GM12878 (cell line): ENCODE measurements at regions not wholly inside any gene's neighbourhood (a gene's known extent, or its start where the extent isn't known, plus 50 kb on each side); places are given as distances from the start of the nearest gene placed in this dataset.
"Not testable (repeated sequence)": the region's sequence is repeated elsewhere in the genome, so short reads cannot be mapped to it uniquely, and the experiment has no call there.

Source experiments
- ATAC-seq: fragments of 200-7000 bp; cut with Tn5 transposase; 3 replicates; pipeline ENCODE4 v1.9.1; 2020; ENCODE audit warnings: mild to moderate bottlenecking, moderate library complexity
- BruUV-seq: library from RNA; stranded (reverse); fragments of 400-500 nt; replicated peaks from 2 replicates; lab custom pipeline; 2021; lab: Mats Ljungman, UMichigan
- CTCF ChIA-PET: fragments of 300-600 bp; sonication (Branson Sonifier 250); formaldehyde crosslinking; extraction: SDS; loops from one replicate; lab custom pipeline; 2021; ENCODE audit warnings: inconsistent platforms; lab: Yijun Ruan, JAX
- POLR2A ChIA-PET: fragments of 350-600 bp; formaldehyde crosslinking; extraction: SDS; loops from one replicate; lab custom pipeline; 2021; ENCODE audit warnings: inconsistent platforms; lab: Charles Lee
- RAD21 ChIA-PET: fragments of 300-600 bp; sonication (Branson Sonifier 250); formaldehyde crosslinking; loops from one replicate; lab custom pipeline; 2023; ENCODE audit warnings: antibody characterized with exemption; ENCODE audit not compliant: unreplicated experiment; lab: Charles Lee
- SMC1A ChIA-PET: fragments of 300-600 bp; sonication (Branson Sonifier 250); formaldehyde crosslinking; loops from one replicate; lab custom pipeline; 2023; ENCODE audit not compliant: unreplicated experiment, uncharacterized antibody; lab: Charles Lee
- DNase-seq: peaks from one replicate; pipeline ENCODE4 v3.0.0-alpha.2; 2011; ENCODE audit warnings: low read depth, low spot score
- FAIRE-seq: peaks from 3 replicates; lab custom pipeline; 2011; peaks lifted over from hg19 to GRCh38; lab: Jason Lieb, UNC
- H2AFZ ChIP-seq: 2 replicates; pipeline ENCODE4 v1.6.0; 2011; ENCODE audit warnings: low read depth, low read length, control low read depth; ENCODE audit not compliant: control insufficient read depth
- H3K27ac ChIP-seq: 2 replicates; pipeline ENCODE4 v1.5.1; 2011; ENCODE audit warnings: control low read depth; ENCODE audit not compliant: control insufficient read depth, insufficient read depth
- H3K27me3 ChIP-seq, 2 experiments: replicated peaks in 1 of 2; 2 replicates each; pipeline versions ENCODE4 v1.6.0 to v1.6.1; 2011; ENCODE audit warnings: low read length in 1 of 2; ENCODE audit not compliant: control insufficient read depth in 2 of 2, insufficient read depth in 2 of 2
- H3K36me3 ChIP-seq, 2 experiments: 2 replicates each; pipeline ENCODE4 v1.5.1; 2011; ENCODE audit warnings: low read length in 1 of 2; ENCODE audit not compliant: control insufficient read depth in 2 of 2, insufficient read depth in 2 of 2
- H3K4me1 ChIP-seq: 2 replicates; pipeline ENCODE4 v1.6.1; 2011; ENCODE audit warnings: mild to moderate bottlenecking, low read length, moderate library complexity, mixed read lengths; ENCODE audit not compliant: control insufficient read depth, insufficient read depth
- H3K4me2 ChIP-seq: 2 replicates; pipeline ENCODE4 v1.6.0; 2011; ENCODE audit warnings: control low read depth; ENCODE audit not compliant: control insufficient read depth, insufficient read depth
- H3K4me3 ChIP-seq: fragments of 200-600 bp; sonication (generic); 2 replicates; pipeline ENCODE4 v1.5.1; 2016
- H3K79me2 ChIP-seq: 2 replicates; pipeline ENCODE4 v1.6.0; 2011; ENCODE audit warnings: low read length; ENCODE audit not compliant: control insufficient read depth, insufficient read depth
- H3K9ac ChIP-seq: 2 replicates; pipeline ENCODE4 v1.8.0; 2011; ENCODE audit warnings: low read length, control low read depth, mixed read lengths; ENCODE audit not compliant: control insufficient read depth, insufficient read depth
- H3K9me3 ChIP-seq: replicated peaks from 3 replicates; pipeline ENCODE4 v1.5.1; 2011; ENCODE audit warnings: mild to moderate bottlenecking, low read length; ENCODE audit not compliant: control insufficient read depth, insufficient read depth
- H4K20me1 ChIP-seq: 2 replicates; pipeline ENCODE4 v1.6.0; 2011; ENCODE audit not compliant: control insufficient read depth, insufficient read depth
- WGBS: methylation state at CpG from one replicate; pipeline ENCODE4 v1.1.6; 2016; ENCODE audit warnings: low lambda C conversion rate; ENCODE audit not compliant: insufficient replicate concordance, insufficient coverage; ENCODE audit errors: missing lambda C conversion rate; 5-methylcytosine and 5-hydroxymethylcytosine counted together
- in situ Hi-C: fragments of 300-500 bp; cut with MboI; formaldehyde crosslinking; loops from 9 replicates; pipeline ENCODE4 v1.14.3; 2018; ENCODE audit warnings: mixed read lengths
- intact Hi-C: fragments of 100-400 bp; cut with micrococcal nuclease; formaldehyde crosslinking; loops from one replicate; pipeline ENCODE4 v1.14.2; 2022; ENCODE audit not compliant: unreplicated experiment

DNA sequence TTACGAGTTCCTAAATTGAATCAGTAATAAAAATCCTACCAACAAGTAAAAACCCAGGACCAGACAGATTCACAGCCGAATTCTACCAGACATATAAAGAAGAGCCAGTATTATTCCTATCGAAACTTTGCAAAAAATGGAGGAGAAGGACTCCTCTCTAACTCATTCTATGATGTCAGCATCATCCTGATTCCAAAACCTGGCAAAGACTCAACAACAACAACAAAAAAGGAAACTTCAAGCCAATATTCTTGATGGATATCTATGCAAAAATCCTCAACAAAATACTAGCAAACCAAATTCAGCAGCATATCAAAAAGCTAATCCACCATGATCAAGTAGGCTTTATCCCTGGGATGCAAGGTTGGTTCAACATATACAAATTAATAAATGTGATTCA is 84.6 kb upstream of the ADRB2 start:
- intact Hi-C loops = loop anchor here (1.0 to 5.0 kb wide), 3 partner anchors 85 to 526 kb away; partner anchors contain the start of gene ADRB2
- DNase-seq, H3K9ac ChIP-seq, in situ Hi-C loops, H3K27ac ChIP-seq, FAIRE-seq, BruUV-seq, H3K27me3 ChIP-seq, H2AFZ ChIP-seq, H3K4me1 ChIP-seq, H3K9me3 ChIP-seq, H3K36me3 ChIP-seq, H3K4me2 ChIP-seq, H4K20me1 ChIP-seq, H3K79me2 ChIP-seq, H3K4me3 ChIP-seq, POLR2A ChIA-PET, ATAC-seq: not testable (repeated sequence)
- ChIA-PET CTCF (interaction anchor here (0.6 to 17.0 kb wide), 48 partner anchors 10 to 528 kb away, joined by 3 to 523 read pairs (median 5); no protein-coding TSS in a partner anchor), SMC1A (interaction anchor here (0.7 to 6.6 kb wide), 31 partner anchors 10 to 373 kb away, joined by 3 to 143 read pairs (median 5); no protein-coding TSS in a partner anchor), RAD21 (interaction anchor here (0.7 to 8.1 kb wide), 24 partner anchors 9 to 294 kb away, joined by 3 to 104 read pairs (median 5); partner anchors contain the start of gene ADRB2)
- WGBS = 25% methylated on average over 3 of the region's 3 CpGs

- RAD21 ChIA-PET = interaction anchor here (1.2 to 8.1 kb wide), 2 partner anchors 77 to 214 kb away, joined by 3 to 104 read pairs; no protein-coding TSS in a partner anchor
- H3K27ac ChIP-seq, H3K79me2 ChIP-seq, H2AFZ ChIP-seq, H3K4me2 ChIP-seq, H3K4me1 ChIP-seq, POLR2A ChIA-PET, H3K27me3 ChIP-seq, ATAC-seq, BruUV-seq, H3K4me3 ChIP-seq, H4K20me1 ChIP-seq, H3K36me3 ChIP-seq, H3K9me3 ChIP-seq, H3K9ac ChIP-seq, in situ Hi-C loops, FAIRE-seq, DNase-seq: not testable (repeated sequence)
- SMC1A ChIA-PET = interaction anchor here (0.5 to 2.8 kb wide), 6 partner anchors 13 to 213 kb away, joined by 3 to 8 read pairs (median 6); no protein-coding TSS in a partner anchor
- intact Hi-C loops = loop anchor here (5.0 kb wide), 1 partner anchor 523 kb away; no protein-coding TSS in a partner anchor
- 95% methylated on average over 1 of the region's 1 CpG for WGBS
- CTCF ChIA-PET = interaction anchor here (0.8 to 17.0 kb wide), 8 partner anchors 14 to 371 kb away, joined by 3 to 523 read pairs (median 6); no protein-coding TSS in a partner anchor
These were observed 82.0 kb upstream of the ADRB2 start for GRCh38 chr5:148744380-148744779.
